Esophagus muscularis mucosa (tissue), 4 donors: ENCODE measurements at regions not wholly inside any gene's neighbourhood (a gene's known extent, or its start where the extent isn't known, plus 50 kb on each side); places are given as distances from the start of the nearest gene placed in this dataset.

Source experiments
- EP300 ChIP-seq: sonication (generic); formaldehyde crosslinking; IDR thresholded peaks from one replicate; pipeline ENCODE4 v1.6.1; 2017; ENCODE audit warnings: antibody characterized with exemption
- POLR2A ChIP-seq: fragments of 450-650 bp; IDR thresholded peaks from one replicate; pipeline ENCODE4 v1.6.1; 2017; ENCODE audit warnings: antibody characterized with exemption, moderate library complexity, mild to moderate bottlenecking, low read depth
- POLR2AphosphoS5 ChIP-seq, 2 donors: sonication (generic); formaldehyde crosslinking; IDR thresholded peaks; one replicate each; pipeline ENCODE4 v1.6.1; 2017; ENCODE audit warnings: antibody characterized with exemption in 2 of 2
- TF ChIP-seq, protein P1 (sequence below), 3 experiments: fragments of 200-600 bp in 2 of 3; fragments of 450-650 bp in 1 of 3; sonication (generic) in 2 of 3; IDR thresholded peaks; one replicate each; pipeline ENCODE4 v1.5.1; 2017 to 2019; ENCODE audit warnings: antibody characterized with exemption in 3 of 3, mild to moderate bottlenecking in 2 of 3, moderate library complexity in 1 of 3

DNA sequence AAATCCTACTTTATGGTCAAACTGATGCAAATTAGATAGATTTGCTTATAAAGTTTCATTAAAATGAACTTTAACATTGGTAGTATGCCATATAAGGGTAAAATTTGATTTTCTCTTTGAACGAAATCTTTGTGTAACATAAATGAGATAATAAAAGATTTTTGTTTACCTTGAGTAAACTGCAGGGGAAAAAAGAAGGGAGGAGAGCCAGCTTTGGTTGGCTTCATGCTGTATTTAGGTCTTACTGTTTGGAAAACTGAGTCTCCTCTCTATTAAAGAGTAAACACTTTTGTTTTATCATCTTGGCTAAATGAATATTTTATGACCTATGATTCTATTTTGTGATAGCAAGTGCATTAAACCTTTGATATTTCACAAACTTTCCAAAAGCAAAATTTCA is 267.6 kb downstream of the IPO8 start:
- TF ChIP-seq, protein P1, sequence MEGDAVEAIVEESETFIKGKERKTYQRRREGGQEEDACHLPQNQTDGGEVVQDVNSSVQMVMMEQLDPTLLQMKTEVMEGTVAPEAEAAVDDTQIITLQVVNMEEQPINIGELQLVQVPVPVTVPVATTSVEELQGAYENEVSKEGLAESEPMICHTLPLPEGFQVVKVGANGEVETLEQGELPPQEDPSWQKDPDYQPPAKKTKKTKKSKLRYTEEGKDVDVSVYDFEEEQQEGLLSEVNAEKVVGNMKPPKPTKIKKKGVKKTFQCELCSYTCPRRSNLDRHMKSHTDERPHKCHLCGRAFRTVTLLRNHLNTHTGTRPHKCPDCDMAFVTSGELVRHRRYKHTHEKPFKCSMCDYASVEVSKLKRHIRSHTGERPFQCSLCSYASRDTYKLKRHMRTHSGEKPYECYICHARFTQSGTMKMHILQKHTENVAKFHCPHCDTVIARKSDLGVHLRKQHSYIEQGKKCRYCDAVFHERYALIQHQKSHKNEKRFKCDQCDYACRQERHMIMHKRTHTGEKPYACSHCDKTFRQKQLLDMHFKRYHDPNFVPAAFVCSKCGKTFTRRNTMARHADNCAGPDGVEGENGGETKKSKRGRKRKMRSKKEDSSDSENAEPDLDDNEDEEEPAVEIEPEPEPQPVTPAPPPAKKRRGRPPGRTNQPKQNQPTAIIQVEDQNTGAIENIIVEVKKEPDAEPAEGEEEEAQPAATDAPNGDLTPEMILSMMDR (IDR thresholded peaks at IDR 0.05): no peak
- no peak for TF ChIP-seq POLR2AphosphoS5 (IDR thresholded peaks at IDR 0.05)
- TF ChIP-seq EP300: no peak
- no peak for TF ChIP-seq POLR2A
